ENCODE measurements at regions not wholly inside any gene's neighbourhood (a gene's known extent, or its start where the extent isn't known, plus 50 kb on each side); places are given as distances from the start of the nearest gene placed in this dataset.
A peak's percentile ranks its signal among the peaks of the same experiment; 100 is the strongest.

DNA sequence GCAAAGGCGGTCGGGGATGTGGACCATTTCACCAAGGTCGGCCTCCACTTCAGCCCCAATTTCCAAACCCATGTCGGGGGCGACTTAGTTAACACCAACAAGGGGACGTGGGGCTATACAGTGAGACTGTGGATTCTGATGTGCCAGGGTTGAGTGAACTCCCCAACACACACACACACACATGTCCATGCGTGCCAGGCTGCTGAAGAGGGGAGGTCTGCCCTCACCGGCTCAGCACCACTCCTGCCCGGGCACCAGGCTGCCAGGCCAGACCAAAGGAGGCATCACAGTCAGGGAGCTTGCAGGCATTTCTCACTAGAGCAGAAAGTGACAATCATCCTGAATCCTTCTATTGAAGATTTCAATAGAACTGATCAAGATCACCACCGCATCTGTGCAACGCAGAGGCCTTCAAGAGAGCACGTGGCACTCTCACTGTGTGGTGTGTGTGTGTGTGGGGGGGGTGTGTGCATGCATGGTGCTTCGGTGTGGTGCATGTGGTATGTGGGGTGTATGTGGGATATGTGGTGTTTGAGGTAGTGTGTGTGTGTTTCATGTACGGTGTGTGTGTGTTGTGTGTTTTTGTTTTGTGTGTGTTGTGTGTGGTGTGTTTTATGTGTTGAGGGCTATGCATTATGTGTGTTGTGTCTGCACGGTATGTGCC, 403.5 kb upstream of the RNF32 start:
- H3K9me3 ChIP-seq (ENCODE audit: control insufficient read depth in 4 of 4, low read length in 3 of 4), result no peaks in the 10 kb centered on the region
- DNase-seq (ENCODE audit: low spot score), result peak; percentile 21
- WGBS, result 94% methylated on average over 15 of the region's 15 CpGs
- H3K36me3 ChIP-seq (ENCODE audit: control insufficient read depth in 4 of 4, insufficient read depth in 3 of 4, low read depth in 1 of 4, low read length in 3 of 4), result no peaks in the 10 kb centered on the region
- H3K27ac ChIP-seq (ENCODE audit: low read depth in 1 of 2, low read length in 2 of 2), result no peak overlapping the region
- no peaks in the 10 kb centered on the region for H3K27me3 ChIP-seq (ENCODE audit: control insufficient read depth in 4 of 4, insufficient read depth in 4 of 4, low read length in 3 of 4)
- TF ChIP-seq FOXA1 (IDR thresholded peaks at IDR 0.05) (no peak), SP1 (IDR thresholded peaks at IDR 0.05) (no peak), EGR1 (IDR thresholded peaks at IDR 0.05; ENCODE audit: low read depth in 2 of 2) (no peak), JUND (IDR thresholded peaks at IDR 0.05) (no peak), RAD21 (IDR thresholded peaks at IDR 0.05) (no peak), FOXA2 (IDR thresholded peaks at IDR 0.05) (no peak), MAX (IDR thresholded peaks at IDR 0.05) (no peak)
- TF ChIP-seq, protein P1, sequence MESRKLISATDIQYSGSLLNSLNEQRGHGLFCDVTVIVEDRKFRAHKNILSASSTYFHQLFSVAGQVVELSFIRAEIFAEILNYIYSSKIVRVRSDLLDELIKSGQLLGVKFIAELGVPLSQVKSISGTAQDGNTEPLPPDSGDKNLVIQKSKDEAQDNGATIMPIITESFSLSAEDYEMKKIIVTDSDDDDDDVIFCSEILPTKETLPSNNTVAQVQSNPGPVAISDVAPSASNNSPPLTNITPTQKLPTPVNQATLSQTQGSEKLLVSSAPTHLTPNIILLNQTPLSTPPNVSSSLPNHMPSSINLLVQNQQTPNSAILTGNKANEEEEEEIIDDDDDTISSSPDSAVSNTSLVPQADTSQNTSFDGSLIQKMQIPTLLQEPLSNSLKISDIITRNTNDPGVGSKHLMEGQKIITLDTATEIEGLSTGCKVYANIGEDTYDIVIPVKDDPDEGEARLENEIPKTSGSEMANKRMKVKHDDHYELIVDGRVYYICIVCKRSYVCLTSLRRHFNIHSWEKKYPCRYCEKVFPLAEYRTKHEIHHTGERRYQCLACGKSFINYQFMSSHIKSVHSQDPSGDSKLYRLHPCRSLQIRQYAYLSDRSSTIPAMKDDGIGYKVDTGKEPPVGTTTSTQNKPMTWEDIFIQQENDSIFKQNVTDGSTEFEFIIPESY (IDR thresholded peaks at IDR 0.05), result no peak
- TF ChIP-seq, protein P2, sequence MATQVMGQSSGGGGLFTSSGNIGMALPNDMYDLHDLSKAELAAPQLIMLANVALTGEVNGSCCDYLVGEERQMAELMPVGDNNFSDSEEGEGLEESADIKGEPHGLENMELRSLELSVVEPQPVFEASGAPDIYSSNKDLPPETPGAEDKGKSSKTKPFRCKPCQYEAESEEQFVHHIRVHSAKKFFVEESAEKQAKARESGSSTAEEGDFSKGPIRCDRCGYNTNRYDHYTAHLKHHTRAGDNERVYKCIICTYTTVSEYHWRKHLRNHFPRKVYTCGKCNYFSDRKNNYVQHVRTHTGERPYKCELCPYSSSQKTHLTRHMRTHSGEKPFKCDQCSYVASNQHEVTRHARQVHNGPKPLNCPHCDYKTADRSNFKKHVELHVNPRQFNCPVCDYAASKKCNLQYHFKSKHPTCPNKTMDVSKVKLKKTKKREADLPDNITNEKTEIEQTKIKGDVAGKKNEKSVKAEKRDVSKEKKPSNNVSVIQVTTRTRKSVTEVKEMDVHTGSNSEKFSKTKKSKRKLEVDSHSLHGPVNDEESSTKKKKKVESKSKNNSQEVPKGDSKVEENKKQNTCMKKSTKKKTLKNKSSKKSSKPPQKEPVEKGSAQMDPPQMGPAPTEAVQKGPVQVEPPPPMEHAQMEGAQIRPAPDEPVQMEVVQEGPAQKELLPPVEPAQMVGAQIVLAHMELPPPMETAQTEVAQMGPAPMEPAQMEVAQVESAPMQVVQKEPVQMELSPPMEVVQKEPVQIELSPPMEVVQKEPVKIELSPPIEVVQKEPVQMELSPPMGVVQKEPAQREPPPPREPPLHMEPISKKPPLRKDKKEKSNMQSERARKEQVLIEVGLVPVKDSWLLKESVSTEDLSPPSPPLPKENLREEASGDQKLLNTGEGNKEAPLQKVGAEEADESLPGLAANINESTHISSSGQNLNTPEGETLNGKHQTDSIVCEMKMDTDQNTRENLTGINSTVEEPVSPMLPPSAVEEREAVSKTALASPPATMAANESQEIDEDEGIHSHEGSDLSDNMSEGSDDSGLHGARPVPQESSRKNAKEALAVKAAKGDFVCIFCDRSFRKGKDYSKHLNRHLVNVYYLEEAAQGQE (IDR thresholded peaks at IDR 0.05), result no peak
- TF ChIP-seq, protein P3, sequence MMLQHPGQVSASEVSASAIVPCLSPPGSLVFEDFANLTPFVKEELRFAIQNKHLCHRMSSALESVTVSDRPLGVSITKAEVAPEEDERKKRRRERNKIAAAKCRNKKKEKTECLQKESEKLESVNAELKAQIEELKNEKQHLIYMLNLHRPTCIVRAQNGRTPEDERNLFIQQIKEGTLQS (IDR thresholded peaks at IDR 0.05), result no peak
- TF ChIP-seq, protein P4, sequence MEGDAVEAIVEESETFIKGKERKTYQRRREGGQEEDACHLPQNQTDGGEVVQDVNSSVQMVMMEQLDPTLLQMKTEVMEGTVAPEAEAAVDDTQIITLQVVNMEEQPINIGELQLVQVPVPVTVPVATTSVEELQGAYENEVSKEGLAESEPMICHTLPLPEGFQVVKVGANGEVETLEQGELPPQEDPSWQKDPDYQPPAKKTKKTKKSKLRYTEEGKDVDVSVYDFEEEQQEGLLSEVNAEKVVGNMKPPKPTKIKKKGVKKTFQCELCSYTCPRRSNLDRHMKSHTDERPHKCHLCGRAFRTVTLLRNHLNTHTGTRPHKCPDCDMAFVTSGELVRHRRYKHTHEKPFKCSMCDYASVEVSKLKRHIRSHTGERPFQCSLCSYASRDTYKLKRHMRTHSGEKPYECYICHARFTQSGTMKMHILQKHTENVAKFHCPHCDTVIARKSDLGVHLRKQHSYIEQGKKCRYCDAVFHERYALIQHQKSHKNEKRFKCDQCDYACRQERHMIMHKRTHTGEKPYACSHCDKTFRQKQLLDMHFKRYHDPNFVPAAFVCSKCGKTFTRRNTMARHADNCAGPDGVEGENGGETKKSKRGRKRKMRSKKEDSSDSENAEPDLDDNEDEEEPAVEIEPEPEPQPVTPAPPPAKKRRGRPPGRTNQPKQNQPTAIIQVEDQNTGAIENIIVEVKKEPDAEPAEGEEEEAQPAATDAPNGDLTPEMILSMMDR (IDR thresholded peaks at IDR 0.05; ENCODE audit: low read depth, low read length, missing input control), result no peak
- no peak overlapping the region for H3K9ac ChIP-seq (ENCODE audit: low read depth in 1 of 2, low read length in 2 of 2)
- H3K4me3 ChIP-seq (ENCODE audit: low read depth in 1 of 3, low read length in 3 of 3), result no peak overlapping the region
- no peaks in the 10 kb centered on the region for H3K4me1 ChIP-seq (ENCODE audit: control insufficient read depth in 4 of 4, insufficient read depth in 4 of 4, low read length in 3 of 4)

DNA sequence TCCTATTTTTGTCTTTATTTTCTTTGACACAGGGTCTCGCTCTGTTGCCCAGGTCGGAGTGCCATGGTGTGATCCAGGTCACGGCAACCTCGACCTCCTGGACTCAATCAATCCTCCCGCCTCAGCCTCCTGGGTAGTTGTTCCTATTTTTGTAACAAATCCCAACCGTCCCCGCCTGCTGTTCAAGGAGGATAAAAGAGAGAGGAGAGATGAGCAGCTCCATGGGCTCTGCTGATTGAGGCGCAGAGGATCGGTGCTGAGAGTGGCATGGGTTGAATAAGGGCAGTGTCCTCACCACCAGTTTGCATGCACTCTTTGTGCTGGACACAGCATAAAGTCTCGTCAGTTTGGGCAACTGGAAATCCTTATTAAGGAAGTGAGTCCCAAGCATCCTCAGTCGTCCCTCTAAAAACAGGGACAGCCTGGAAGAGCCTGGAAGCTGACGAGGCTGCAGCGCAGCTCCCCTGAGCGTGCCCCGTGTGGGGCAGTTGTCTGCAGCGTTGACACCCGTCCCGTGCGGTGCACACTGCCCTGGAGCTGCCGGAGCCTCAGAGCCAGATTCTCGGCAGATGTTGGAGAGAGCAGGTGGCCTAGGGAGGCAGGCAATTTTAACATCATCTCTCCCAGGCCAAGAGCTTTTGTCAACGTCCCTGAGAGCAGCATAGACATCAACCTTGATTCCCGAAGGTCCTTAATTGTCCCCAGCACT, 404.2 kb upstream of the RNF32 start:
- DNase-seq (ENCODE audit: low spot score), result peak; percentile 22
- 77% methylated on average over 23 of the region's 23 CpGs for WGBS
- Histone ChIP-seq H3K4me1 (ENCODE audit: control insufficient read depth in 4 of 4, insufficient read depth in 4 of 4, low read length in 3 of 4) (no peaks in the 10 kb centered on the region), H3K27me3 (ENCODE audit: control insufficient read depth in 4 of 4, insufficient read depth in 4 of 4, low read length in 3 of 4) (no peaks in the 10 kb centered on the region), H3K9me3 (ENCODE audit: control insufficient read depth in 4 of 4, low read length in 3 of 4) (no peaks in the 10 kb centered on the region), H3K36me3 (ENCODE audit: control insufficient read depth in 4 of 4, insufficient read depth in 3 of 4, low read depth in 1 of 4, low read length in 3 of 4) (no peaks in the 10 kb centered on the region), H3K4me3 (ENCODE audit: low read depth in 1 of 3, low read length in 3 of 3) (no peak overlapping the region), H3K27ac (ENCODE audit: low read depth in 1 of 2, low read length in 2 of 2) (no peak overlapping the region), H3K9ac (ENCODE audit: low read depth in 1 of 2, low read length in 2 of 2) (no peak overlapping the region)
- TF ChIP-seq TAF1 (conservative IDR thresholded peaks at IDR 0.05), result no peak
- TF ChIP-seq, protein P4 (IDR thresholded peaks at IDR 0.05; ENCODE audit: low read depth, low read length, missing input control), result no peak
